Panc1 (cell line): ENCODE measurements at regions not wholly inside any gene's neighbourhood (a gene's known extent, or its start where the extent isn't known, plus 50 kb on each side); places are given as distances from the start of the nearest gene placed in this dataset.

Source experiments
- ATAC-seq: fragments of 200-7000 bp; cut with Tn5 transposase; 2 replicates; pipeline ENCODE4 v1.9.1; 2020; ENCODE audit warnings: mild to moderate bottlenecking, moderate library complexity
- BruUV-seq: library from RNA; stranded (reverse); fragments of 400-500 nt; replicated peaks from 2 replicates; lab custom pipeline; 2021; lab: Mats Ljungman, UMichigan
- CTCF ChIA-PET: fragments of 300-600 bp; sonication (Branson Sonifier 250); formaldehyde crosslinking; loops from one replicate; lab custom pipeline; 2022; ENCODE audit warnings: antibody characterized with exemption; lab: Charles Lee
- POLR2A ChIA-PET: fragments of 300-600 bp; sonication (Branson Sonifier 250); formaldehyde crosslinking; loops from one replicate; lab custom pipeline; 2022; ENCODE audit warnings: antibody characterized with exemption; lab: Charles Lee
- DNase-seq: peaks from one replicate; pipeline ENCODE4 v3.0.0-alpha.2; 2010; ENCODE audit warnings: low read depth, low spot score
- H3K27ac ChIP-seq: 2 replicates; pipeline ENCODE4 v1.5.1; 2011; ENCODE audit warnings: mild to moderate bottlenecking, low read length, inconsistent platforms
- H3K27me3 ChIP-seq: fragments of 200-500 bp; sonication (Bioruptor generic); 2 replicates; pipeline ENCODE4 v1.6.0; 2014; ENCODE audit warnings: low read length, inconsistent platforms; ENCODE audit not compliant: control insufficient read depth, insufficient read depth
- H3K36me3 ChIP-seq: fragments of 200-500 bp; sonication (Bioruptor generic); 2 replicates; pipeline ENCODE4 v1.5.1; 2014; ENCODE audit warnings: inconsistent platforms, mild to moderate bottlenecking, low read length, moderate library complexity; ENCODE audit not compliant: control insufficient read depth, insufficient read depth
- H3K4me1 ChIP-seq: 2 replicates; pipeline ENCODE4 v1.5.1; 2011; ENCODE audit warnings: inconsistent platforms, mild to moderate bottlenecking, low read length, moderate library complexity; ENCODE audit not compliant: control insufficient read depth, insufficient read depth
- H3K4me3 ChIP-seq, 2 experiments: 2 replicates each; pipeline ENCODE4 v1.5.1; 2011 to 2012; ENCODE audit warnings: low read depth in 2 of 2, low read length in 2 of 2, mild to moderate bottlenecking in 2 of 2, inconsistent platforms in 1 of 2, moderate library complexity in 1 of 2
- H3K9me3 ChIP-seq: fragments of 200-500 bp; sonication (Bioruptor generic); 2 replicates; pipeline ENCODE4 v1.5.1; 2014; ENCODE audit warnings: low read depth, mild to moderate bottlenecking, inconsistent platforms, low read length, moderate library complexity; ENCODE audit not compliant: control insufficient read depth, insufficient read depth
- CTCF ChIP-seq: fragments of 450-650 bp; IDR thresholded peaks from 2 replicates; pipeline ENCODE4 v1.5.1; 2017; ENCODE audit warnings: mild to moderate bottlenecking
- POLR2AphosphoS5 ChIP-seq: IDR thresholded peaks from 2 replicates; pipeline ENCODE4 v1.6.1; 2012; ENCODE audit warnings: mild to moderate bottlenecking, low read depth, low read length, moderate library complexity
- REST ChIP-seq, 2 experiments: IDR thresholded peaks; 2 replicates each; pipeline ENCODE4 v1.6.1; 2011 to 2012; ENCODE audit warnings: low read depth in 2 of 2, control low read depth in 1 of 2, low read length in 1 of 2, mild to moderate bottlenecking in 1 of 2, moderate library complexity in 1 of 2; ENCODE audit not compliant: insufficient read depth in 1 of 2
- SIN3A ChIP-seq: IDR thresholded peaks from 2 replicates; pipeline ENCODE4 v1.6.1; 2012; ENCODE audit warnings: low read depth, mild to moderate bottlenecking, low read length, moderate library complexity, borderline replicate concordance; ENCODE audit not compliant: insufficient read depth
- TCF7L2 ChIP-seq: IDR thresholded peaks from 2 replicates; pipeline ENCODE4 v1.6.1; 2011; ENCODE audit warnings: mild to moderate bottlenecking, low read depth, low read length, inconsistent platforms
- in situ Hi-C: cut with HindIII; loops from 2 replicates; pipeline ENCODE4 v1.10.0; 2016; ENCODE audit warnings: low sequenced_read_pairs, low pct_unique_long_range_greater_than_20kb
- intact Hi-C: fragments of 100-400 bp; cut with micrococcal nuclease; formaldehyde crosslinking; loops from one replicate; pipeline ENCODE4 v1.10.0; 2022; ENCODE audit not compliant: unreplicated experiment

GRCh38 chr10:124318076-124318475, 100.6 kb downstream of the OAT start:
- H3K4me1 ChIP-seq: no peaks in the 10 kb centered on the region
- H3K36me3 ChIP-seq: no peaks in the 10 kb centered on the region
- no peaks in the 10 kb centered on the region; the same call in 1 of the 2 replicates for H3K27me3 ChIP-seq
- no peak for ATAC-seq
- no peak for TF ChIP-seq CTCF
- no peak for TF ChIP-seq REST (IDR thresholded peaks at IDR 0.05; ENCODE audit: insufficient read depth in 1 of 2, low read depth in 2 of 2, low read length in 1 of 2)
- no peak for TF ChIP-seq POLR2AphosphoS5
- no peak for TF ChIP-seq SIN3A
- no peak for TF ChIP-seq TCF7L2
- in situ Hi-C loops: no loop called here
- H3K27ac ChIP-seq: no peak overlapping the region
- no peak for DNase-seq
- H3K9me3 ChIP-seq: no peaks in the 10 kb centered on the region
- no peak overlapping the region for H3K4me3 ChIP-seq
- POLR2A ChIA-PET: no interaction called here
- intact Hi-C loops: no loop called here
- BruUV-seq: no TSS peak
- CTCF ChIA-PET: no interaction called here

- H3K4me3 ChIP-seq: no peak overlapping the region
- H3K4me1 ChIP-seq: no peaks in the 10 kb centered on the region
- no TSS peak for BruUV-seq
- H3K9me3 ChIP-seq: no peaks in the 10 kb centered on the region
- intact Hi-C loops (no loop called here), in situ Hi-C loops (no loop called here)
- no peaks in the 10 kb centered on the region; the same call in 1 of the 2 replicates for H3K27me3 ChIP-seq
- ATAC-seq (no peak), DNase-seq (no peak)
- H3K27ac ChIP-seq: no peak overlapping the region
- ChIA-PET CTCF (no interaction called here), POLR2A (no interaction called here)
- no peaks in the 10 kb centered on the region for H3K36me3 ChIP-seq
- TF ChIP-seq CTCF: no peak
- TF ChIP-seq SIN3A: no peak
- TF ChIP-seq REST (IDR thresholded peaks at IDR 0.05; ENCODE audit: insufficient read depth in 1 of 2, low read depth in 2 of 2, low read length in 1 of 2): no peak
- no peak for TF ChIP-seq TCF7L2
- TF ChIP-seq POLR2AphosphoS5: no peak
Measured at GRCh38 chr10:124316326-124316725, 102.4 kb downstream of the OAT start.
